HG03103 (cell line): ENCODE measurements at regions not wholly inside any gene's neighbourhood (a gene's known extent, or its start where the extent isn't known, plus 50 kb on each side); places are given as distances from the start of the nearest gene placed in this dataset.
A peak's percentile ranks its signal among the peaks of the same experiment; 100 is the strongest.

ENCODE experiments used
- ATAC-seq: cut with Tn5 transposase; IDR thresholded peaks from one replicate; pipeline ENCODE4 v1.9.1; 2021; ENCODE audit warnings: low read depth; ENCODE audit not compliant: unreplicated experiment

DNA sequence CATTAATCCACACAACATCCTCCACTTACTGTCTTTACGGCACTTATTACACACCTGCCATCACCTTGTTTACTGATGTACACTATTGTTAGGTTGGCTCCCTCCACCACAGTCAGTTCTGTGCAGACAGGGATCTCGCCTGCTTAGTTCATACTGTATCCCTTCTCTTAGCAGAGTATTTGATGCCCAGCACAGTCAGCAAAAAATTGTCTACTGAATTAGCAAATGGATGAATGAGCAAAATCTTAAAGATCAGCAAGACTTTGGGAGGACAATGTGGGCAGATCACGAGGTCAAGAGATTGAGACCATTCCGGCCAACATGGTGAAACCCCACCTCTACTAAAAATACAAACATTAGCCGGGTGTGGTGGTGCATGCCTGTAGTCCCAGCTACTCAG, 109.8 kb upstream of the ATXN1 start:
- no peak for ATAC-seq

DNA sequence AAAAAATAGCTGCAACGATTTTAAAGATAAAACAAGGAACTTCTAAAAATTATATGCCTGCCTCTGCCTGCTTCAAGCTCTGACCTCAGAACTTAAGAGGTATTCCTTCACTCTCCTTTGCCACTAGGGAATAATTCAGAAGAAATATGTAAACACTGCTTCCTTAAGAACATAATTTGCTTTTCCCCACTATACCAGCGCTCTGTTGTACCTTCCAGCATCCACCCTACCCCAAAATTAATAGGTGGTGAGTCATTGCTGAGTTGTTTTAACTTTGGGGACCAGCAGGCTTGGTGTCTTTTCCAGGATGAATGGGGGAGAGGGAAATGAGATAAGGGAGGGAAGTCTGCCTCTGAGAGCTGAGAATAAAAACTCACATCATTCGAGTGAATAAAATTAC, 107.7 kb upstream of the ATXN1 start:
- ATAC-seq, result no peak

DNA sequence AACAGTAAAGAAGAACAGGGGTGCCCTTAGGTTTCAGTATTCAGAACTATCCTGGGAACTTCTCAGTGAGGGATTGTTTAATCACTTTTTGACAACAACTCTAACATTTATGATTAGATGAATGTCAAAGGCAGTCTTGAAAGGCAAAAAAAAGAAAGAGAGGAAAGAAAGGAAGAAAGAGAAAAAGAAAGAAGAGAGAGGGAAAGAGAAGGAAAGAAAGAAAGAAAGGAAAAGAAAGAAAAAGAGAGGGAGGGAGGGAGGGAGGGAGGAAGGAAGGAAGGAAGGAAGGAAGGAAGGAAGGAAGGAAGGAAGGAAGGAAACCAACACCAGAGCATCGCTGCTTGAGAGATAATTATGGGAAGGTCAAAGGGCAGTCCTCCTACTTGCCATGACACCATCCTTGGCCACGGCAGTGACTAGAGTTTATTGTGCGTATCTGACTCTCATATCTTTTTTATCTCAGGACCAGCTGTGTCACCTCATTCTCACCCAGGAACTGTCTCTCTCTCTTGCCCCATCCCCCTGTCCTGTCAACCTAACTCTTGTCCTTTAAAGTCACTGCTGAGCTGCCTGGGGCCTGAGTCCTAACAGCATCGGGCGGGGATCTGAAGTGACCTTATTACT, 96.8 kb upstream of the ATXN1 start:
- no peak for ATAC-seq

DNA sequence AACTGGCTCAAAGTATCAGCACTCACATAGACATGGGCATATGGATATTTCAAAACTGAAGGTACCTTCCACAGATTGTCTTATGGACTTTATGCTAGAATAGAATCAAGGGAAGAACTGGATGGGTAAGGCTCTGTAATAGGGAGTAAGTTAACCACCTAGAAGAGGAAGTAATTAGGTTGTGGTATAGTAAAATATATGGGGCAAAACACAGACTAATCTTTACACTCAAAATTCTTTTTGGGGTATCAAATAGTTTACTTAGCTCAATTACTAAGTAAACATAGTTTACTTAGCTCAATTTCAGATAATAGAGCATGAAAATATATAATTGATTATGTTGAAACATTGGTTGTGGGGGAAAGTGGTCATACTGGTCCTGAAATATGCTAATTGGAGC, 94.2 kb upstream of the ATXN1 start:
- ATAC-seq, result peak; percentile 43

DNA sequence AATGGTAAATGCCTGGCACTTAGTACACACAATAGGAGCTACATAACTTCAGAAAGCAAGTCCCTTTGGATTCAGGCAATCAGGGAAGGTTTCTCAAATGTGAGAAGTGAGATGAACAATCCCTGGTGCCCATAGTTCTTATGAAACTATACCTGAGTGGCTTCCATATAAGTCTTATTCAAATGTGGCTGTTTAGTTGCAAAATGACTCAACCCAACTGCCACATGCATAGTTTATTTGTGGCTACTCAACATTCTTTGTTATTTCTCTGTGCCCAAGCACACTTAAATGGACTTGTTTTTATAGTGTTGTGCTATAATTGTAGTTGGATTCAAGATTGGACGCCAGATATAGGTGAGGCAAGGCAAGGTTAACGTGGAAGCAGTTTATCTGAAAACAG, 93.7 kb upstream of the ATXN1 start:
- peak; percentile 72 for ATAC-seq

DNA sequence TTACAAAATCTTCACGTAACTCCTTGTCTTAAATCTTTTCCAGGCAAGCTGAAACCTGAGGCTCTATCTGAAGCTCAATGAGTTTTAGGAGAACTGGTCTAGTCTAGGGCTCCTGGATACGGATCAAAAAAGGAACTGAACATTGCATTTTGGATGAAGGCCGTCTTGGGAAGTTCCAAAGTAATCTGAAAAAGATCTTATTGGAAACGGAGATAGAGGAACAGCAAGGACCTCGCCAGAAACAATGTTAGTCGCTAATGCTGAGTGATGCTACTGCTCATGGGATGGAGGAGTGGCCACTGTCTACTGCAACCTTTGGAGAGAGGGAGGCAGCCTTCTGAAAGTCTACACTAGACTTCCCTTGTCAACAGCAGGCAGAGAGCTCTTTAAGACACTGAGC, 91.4 kb upstream of the ATXN1 start:
- ATAC-seq, result no peak

DNA sequence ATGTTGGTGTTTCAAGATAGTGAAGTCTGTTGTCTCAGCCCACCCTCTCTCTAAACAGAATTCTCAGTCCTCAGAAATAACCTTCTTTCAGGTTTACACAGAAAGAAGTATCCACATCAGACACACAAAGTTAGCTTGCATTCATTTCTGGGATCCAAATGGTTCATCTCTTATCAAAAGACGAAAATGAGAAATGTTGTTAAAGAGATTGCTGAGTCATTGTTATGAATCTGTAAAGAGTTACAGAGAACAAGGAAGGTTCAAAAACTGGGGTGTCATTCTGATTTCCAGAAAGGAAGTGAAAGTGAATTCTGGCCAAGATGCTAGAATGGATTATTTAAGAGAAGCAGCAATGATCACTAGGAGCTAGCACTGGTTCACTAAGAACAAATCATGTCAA, 90.5 kb upstream of the ATXN1 start:
- ATAC-seq, result no peak

DNA sequence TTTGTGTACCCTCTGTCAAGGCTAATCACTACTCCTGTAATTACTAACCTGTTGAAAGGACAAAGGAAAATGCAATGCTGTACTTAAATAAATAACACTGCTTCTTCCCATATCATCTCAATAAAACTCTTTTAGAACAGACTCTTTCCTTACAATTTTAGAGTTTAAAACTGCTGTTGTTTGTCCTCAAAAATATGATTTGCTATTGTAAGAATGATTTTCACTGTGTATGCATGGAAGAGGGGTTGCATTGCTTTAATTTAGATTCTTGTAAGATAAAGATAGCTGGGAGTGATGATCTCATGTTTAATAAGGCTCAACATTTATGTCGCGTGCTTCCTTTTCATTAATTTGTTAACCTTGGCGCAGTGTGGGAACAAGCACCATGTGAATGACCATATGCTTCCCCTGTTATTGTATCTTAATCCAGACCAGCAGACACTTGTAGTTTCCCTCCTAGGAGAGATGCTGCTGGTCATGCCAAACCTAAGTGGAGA, 89.8 kb upstream of the ATXN1 start:
- no peak for ATAC-seq

DNA sequence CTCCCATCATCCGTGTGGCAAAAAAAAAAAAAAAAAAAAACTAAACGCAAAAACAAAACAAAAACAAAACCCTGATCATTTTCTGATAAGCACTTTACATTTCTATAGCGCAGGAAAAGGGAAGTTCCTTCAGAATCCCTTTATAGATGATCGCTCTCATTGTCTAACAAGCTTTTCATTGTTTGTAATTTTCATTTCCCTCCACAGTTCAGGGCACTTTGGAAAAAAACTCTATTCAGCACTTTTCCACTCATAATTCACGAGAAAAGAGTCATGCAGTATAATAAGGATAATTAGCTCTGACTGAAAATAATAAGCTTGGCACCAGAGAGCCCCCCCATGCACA, 89.4 kb upstream of the ATXN1 start:
- ATAC-seq, result no peak

DNA sequence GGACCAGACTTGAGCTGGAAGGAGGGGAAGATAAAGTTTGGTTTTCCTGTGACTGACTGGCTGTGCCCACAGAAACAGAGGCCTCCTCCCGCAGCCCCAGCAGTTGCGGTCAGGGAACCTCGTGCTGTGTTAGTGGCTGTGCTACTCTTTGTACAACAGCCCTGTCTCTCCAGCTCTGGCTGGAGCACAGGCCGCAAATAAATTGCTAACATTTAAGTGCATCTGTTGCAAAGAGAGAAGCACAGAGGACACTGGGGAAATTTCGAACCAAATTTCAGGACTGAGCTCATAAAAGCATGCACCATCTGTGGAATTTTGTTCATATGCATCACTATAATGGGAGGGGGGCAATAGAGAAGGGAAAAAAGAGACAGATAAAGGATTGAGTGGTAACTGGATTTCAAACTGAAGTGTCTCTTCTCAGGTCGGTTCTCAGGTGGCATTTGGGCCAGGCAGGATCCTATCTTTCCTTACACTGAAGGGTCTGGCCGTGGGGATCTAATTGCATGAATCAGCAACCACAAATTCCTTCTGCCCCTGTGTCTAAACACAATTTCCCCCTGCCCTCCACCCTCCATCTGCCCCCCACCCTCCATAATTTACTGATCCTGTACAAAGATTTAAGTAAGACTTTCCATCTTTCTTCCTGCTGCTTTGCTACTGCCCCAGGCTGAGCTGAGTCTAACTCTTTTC, 88.9 kb upstream of the ATXN1 start:
- ATAC-seq, result no peak

DNA sequence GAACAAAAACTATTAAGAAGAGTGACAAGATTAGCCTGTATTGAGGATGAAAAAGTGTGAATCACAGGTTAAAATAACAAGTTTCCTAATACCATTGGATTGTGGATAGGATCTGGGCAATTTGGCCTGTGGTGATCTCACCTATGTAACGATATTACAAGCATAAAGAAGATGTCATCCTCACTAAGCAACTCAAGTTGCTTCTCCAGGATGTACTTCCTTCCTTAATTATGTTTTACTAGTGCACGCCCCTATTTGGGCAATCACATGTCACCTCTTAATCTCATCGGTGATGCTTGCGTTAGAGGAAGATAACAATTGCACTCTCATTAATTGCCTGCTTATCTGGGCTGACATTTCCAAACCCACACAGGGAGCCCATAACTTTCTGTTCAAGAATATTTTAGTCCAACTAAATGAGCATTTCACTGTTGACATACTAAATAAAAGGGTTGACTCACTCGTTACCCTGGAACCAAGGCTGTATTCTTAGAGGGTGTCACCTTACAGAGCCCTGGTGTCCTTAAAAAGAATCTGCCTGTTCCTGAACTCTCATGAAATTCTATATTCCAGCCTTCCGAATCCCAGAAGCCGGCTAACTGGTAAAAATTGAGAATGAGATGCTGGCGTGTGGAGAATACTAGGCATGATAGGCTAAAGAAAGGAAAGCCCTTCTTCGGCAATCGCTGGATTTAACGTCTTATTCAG, 88.2 kb upstream of the ATXN1 start:
- ATAC-seq, result no peak

DNA sequence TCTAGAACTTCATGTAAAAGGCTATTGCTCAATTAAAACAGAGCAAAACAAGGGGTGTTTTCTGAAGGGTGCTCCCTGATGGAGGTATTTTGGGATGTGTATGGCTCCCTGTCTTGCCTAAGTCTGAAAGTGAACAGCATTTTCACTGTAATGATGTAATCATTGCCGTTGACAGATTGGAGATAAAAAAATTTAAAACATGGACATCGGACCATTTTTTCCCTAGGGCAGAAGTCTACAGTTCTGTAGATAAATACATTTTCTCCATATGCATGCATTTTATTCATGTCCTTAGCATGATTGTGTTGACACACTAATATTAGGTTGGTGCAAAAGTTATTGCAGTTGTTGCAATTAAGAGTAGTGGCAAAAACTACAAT, 85.1 kb upstream of the ATXN1 start:
- ATAC-seq, result no peak

DNA sequence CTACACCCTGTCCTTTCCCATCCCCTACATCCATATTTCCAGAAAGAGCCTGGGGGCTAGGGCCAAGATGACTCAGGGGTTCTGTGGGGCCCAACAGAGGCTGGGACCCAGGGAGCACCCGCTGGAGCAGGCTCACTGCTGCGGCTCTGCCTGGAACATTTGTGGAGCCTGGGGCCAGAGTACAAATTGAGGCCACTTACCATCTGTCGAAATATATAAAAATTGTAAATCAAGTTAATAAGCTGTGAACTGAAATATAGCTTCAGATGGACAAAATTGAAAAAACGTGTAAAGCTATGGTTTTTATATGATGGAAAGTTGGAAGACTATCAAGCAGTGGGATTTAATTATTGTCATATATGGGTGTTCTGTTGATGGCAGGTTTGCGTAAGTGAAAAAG, 82.9 kb upstream of the ATXN1 start:
- no peak for ATAC-seq

DNA sequence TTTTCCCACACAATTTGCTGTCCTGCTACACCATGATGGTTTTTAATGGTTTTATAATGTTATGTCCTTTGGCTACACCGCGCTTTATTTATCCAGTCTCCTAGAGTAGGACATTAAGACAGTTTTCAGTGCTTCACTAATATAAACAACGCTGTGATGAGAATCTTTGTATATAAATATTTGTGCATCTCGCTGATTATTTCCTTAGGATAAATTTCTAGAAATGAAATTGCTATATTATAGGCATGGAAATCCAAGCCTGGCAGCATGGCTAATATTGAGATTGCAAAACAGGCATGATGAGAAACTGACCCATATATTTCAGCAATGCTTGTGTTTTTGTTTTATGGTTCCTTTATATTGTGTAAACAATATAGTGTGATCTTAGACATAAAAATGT, 81.4 kb upstream of the ATXN1 start:
- no peak for ATAC-seq

DNA sequence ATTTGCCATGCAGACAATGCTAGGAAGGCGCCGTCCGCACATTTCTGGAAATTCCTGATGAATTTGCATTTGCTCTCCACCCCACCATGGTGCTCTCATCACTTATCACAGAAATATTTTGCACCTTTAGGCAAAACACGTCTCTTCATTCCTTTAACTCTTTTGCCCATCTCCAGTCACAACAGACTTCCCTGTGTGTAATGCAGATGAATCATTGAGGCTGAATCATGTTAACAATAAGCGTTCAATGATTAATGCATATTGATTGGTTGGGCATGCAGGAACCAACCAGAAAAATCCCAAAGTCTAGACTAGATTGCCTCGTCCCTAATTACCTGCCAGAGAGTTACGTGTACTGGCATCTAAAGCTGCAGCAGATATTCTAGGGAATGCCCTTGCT, 80.0 kb upstream of the ATXN1 start:
- no peak for ATAC-seq

DNA sequence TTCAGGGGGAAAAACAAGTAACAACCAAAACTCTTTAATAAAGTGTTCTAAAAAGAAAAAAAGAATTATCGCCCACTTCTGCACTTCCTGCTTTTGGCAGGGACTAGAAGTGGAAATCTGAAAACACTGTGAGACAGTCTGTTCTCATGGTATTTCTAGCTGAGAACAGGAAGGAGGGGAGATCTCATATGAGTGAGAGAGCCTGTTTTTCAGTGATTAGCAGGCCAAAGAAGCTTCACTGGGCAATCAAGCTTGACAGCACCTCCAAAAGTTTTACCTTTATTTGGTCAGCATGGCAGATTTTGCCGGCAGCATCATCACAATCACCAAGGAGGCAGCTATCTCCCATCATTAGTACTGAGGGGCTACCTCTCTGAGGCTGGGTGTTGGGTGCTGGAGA, 79.5 kb upstream of the ATXN1 start:
- peak; percentile 47 for ATAC-seq

DNA sequence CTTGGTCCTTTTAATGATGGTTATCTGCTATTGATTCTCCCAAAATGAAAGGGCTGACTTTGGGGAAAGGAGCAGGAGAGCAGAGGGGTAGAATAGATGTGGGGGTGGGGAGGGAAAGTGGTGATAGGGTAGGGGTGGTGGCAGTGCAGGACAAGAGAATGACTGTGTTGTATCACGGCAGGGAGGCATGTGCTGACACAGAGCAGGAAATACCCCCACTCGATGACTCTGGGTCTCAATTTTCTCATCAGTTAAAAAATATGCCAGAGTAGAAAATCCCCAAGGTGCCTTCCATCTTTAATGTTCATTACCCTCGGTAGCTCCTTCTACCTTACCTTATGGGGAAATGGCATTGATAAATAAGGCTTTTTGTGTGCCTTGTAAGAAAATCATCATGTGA, 79.0 kb upstream of the ATXN1 start:
- no peak for ATAC-seq

DNA sequence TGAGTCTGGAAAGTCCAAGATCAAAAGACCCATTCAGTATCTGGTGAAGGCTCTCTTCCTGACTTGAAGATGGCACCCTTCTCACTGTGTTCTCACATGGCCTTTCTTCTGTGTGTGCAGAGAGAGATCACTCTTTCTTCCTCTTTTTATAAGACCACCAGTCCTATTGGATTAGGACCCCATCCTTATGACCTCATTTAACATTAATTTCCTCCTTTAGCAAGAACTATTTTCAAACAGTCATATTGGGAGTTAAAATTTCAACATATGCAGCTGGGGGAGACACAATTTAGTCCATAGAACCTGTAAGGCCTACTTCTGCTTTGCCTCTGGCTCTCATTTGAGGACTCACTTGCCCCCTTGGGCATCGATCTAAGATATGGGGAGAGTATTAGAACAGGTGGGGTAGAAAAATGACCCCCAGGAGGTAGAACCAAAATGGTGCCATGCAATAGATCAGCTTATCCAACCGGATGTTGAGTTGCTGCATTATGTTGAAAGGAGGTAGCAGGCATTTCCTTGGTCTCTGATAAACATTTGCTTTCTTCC, 78.4 kb upstream of the ATXN1 start:
- ATAC-seq, result no peak

DNA sequence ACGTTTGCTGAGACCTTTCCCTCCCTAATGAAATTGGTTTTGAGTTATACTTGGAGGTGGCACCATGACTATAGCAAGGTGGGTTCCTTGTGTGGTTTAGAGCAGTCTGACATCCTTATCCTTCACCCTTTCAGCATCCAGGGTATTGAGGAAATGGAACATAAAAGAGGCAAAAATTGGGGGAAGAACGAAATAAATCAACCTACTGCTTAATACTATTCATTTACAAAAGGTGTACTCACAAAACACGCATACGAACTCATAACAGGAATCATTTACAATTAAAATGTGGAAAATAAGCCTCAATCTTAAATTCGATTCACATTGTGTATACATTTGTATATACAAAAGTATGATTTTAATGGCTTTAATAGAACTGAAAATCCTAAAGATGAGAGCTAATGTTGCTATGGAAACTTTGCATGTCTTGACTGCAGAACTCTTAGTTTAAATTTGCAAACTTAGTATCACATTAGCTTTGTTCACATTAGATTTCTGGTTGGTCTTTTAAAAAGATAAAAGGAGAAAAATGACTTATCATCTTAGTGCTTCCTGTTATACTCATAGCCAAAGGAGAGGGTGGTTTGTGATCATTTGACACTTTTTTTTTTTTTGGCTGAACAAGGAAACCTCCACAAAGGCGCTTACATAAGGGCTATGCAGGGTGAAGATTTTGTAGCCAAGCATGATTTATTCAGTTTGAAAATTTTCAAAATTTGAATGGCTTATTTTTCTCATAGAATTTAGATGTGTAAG, 76.1 kb upstream of the ATXN1 start:
- no peak for ATAC-seq

DNA sequence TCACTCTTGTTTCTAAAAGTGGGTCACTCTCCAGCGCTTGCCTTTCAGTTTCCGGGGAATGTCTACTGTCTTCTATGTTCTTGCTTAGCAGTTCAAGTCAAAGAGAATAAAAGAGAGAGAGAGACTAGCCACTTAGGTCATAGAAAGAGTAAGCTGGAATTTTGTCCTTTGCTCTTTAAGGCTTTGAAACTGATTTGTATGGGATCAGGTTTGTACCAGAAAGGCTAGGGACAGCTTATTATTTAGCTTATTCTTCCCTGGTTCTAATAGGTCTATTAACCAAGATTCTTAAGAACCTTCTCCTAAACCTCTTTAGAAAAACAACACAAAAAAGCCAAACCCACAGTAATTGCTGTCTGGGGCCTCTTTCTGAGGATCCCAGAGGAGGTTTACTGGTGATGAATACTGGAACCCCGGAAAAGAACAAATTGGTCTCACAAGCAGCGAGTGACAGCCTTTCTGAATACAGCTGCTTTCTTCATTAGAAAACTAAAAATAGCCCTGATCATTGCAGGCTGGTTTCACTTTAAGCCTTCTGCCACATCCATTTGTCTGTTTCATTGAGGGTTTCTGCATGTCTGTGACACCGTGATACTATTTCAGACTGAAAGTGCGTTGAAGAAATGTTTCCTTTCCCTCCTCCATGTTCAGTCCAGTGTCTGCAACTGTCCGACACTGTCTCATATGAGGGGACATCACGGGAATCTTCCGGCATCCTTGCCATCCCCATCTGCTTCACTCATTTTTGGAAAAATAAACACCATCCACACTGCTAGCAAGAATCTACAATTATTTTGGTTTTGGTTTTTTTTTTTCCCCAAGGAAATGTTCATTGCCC, 75.1 kb upstream of the ATXN1 start:
- ATAC-seq, result peak; percentile 84
